ENCODE measurements at regions not wholly inside any gene's neighbourhood (a gene's known extent, or its start where the extent isn't known, plus 50 kb on each side); places are given as distances from the start of the nearest gene placed in this dataset.

DNA sequence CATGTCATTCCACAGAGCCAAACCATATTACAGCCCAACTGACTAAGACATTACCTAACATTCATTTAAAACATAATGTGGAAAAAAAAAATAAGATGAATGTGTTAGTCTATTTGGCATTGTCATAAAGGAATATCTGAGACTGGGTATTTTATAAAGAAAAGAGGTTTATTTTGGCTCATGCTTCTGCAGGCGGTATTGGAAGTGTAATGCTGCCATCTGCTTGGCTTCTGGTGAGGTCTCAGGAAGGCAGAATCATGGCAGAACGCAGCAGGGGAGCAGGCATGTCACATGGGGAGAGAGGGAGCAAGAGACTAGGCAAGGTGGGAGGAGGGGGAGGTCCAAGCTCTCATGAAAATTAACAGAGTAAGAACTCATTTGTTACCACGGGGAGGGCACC lies 504.8 kb upstream of the LRATD1 start:
- TF ChIP-seq POLR2AphosphoS5 (IDR thresholded peaks at IDR 0.05; ENCODE audit: low read depth, low read length) (no peak), SIN3A (IDR thresholded peaks at IDR 0.05; ENCODE audit: borderline replicate concordance, insufficient read depth, low read depth, low read length) (no peak), TCF7L2 (IDR thresholded peaks at IDR 0.05; ENCODE audit: low read depth, low read length) (no peak)
- TF ChIP-seq, protein P1, sequence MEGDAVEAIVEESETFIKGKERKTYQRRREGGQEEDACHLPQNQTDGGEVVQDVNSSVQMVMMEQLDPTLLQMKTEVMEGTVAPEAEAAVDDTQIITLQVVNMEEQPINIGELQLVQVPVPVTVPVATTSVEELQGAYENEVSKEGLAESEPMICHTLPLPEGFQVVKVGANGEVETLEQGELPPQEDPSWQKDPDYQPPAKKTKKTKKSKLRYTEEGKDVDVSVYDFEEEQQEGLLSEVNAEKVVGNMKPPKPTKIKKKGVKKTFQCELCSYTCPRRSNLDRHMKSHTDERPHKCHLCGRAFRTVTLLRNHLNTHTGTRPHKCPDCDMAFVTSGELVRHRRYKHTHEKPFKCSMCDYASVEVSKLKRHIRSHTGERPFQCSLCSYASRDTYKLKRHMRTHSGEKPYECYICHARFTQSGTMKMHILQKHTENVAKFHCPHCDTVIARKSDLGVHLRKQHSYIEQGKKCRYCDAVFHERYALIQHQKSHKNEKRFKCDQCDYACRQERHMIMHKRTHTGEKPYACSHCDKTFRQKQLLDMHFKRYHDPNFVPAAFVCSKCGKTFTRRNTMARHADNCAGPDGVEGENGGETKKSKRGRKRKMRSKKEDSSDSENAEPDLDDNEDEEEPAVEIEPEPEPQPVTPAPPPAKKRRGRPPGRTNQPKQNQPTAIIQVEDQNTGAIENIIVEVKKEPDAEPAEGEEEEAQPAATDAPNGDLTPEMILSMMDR (IDR thresholded peaks at IDR 0.05) = no peak
- TF ChIP-seq, protein P2, sequence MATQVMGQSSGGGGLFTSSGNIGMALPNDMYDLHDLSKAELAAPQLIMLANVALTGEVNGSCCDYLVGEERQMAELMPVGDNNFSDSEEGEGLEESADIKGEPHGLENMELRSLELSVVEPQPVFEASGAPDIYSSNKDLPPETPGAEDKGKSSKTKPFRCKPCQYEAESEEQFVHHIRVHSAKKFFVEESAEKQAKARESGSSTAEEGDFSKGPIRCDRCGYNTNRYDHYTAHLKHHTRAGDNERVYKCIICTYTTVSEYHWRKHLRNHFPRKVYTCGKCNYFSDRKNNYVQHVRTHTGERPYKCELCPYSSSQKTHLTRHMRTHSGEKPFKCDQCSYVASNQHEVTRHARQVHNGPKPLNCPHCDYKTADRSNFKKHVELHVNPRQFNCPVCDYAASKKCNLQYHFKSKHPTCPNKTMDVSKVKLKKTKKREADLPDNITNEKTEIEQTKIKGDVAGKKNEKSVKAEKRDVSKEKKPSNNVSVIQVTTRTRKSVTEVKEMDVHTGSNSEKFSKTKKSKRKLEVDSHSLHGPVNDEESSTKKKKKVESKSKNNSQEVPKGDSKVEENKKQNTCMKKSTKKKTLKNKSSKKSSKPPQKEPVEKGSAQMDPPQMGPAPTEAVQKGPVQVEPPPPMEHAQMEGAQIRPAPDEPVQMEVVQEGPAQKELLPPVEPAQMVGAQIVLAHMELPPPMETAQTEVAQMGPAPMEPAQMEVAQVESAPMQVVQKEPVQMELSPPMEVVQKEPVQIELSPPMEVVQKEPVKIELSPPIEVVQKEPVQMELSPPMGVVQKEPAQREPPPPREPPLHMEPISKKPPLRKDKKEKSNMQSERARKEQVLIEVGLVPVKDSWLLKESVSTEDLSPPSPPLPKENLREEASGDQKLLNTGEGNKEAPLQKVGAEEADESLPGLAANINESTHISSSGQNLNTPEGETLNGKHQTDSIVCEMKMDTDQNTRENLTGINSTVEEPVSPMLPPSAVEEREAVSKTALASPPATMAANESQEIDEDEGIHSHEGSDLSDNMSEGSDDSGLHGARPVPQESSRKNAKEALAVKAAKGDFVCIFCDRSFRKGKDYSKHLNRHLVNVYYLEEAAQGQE (IDR thresholded peaks at IDR 0.05; ENCODE audit: insufficient read depth in 1 of 2, low read depth in 2 of 2, low read length in 1 of 2) = no peak

Measured in Panc1 (cell line).